SU-DHL-6 (cell line): ENCODE measurements at regions not wholly inside any gene's neighbourhood (a gene's known extent, or its start where the extent isn't known, plus 50 kb on each side); places are given as distances from the start of the nearest gene placed in this dataset.

Experiments used
- H2AFZ ChIP-seq: fragments of 200-600 bp; sonication (generic); 2 replicates; pipeline ENCODE4 v1.6.1; 2014; ENCODE audit warnings: low read depth, mild to moderate bottlenecking, moderate library complexity, mixed read lengths, antibody characterized with exemption, low read length; ENCODE audit not compliant: severe bottlenecking
- H3F3A ChIP-seq: fragments of 200-600 bp; shearing (Covaris generic); 2 replicates; pipeline ENCODE4 v1.6.0; 2016; ENCODE audit warnings: antibody characterized with exemption, mild to moderate bottlenecking; ENCODE audit not compliant: insufficient read depth
- H3K27ac ChIP-seq: fragments of 200-600 bp; sonication (generic); 2 replicates; pipeline ENCODE4 v1.5.1; 2016; ENCODE audit warnings: low read depth, mild to moderate bottlenecking, low read length, moderate library complexity, mixed read lengths
- H3K27me3 ChIP-seq: fragments of 200-600 bp; sonication (generic), shearing (Covaris generic); 2 replicates; pipeline ENCODE4 v1.6.0; 2014; ENCODE audit warnings: mild to moderate bottlenecking, low read length
- H3K36me3 ChIP-seq: fragments of 200-600 bp; sonication (generic); 2 replicates; pipeline ENCODE4 v1.6.1; 2014; ENCODE audit warnings: mild to moderate bottlenecking, low read length, mixed read lengths
- H3K4me2 ChIP-seq: fragments of 300-600, 200-600 bp; shearing (Covaris generic), sonication (generic); 2 replicates; pipeline ENCODE4 v1.6.0; 2014; ENCODE audit warnings: low read length, low read depth, mild to moderate bottlenecking; ENCODE audit not compliant: poor library complexity, severe bottlenecking
- H3K4me3 ChIP-seq: fragments of 200-600 bp; sonication (generic); 2 replicates; pipeline ENCODE4 v1.5.1; 2014; ENCODE audit warnings: antibody characterized with exemption, low read length, mild to moderate bottlenecking, mixed read lengths; ENCODE audit not compliant: insufficient read depth, poor library complexity, severe bottlenecking
- H3K79me2 ChIP-seq: fragments of 200-600 bp; sonication (generic); 2 replicates; pipeline ENCODE4 v1.6.1; 2014; ENCODE audit warnings: mild to moderate bottlenecking, low read length, moderate library complexity; ENCODE audit not compliant: insufficient read depth
- H3K9ac ChIP-seq: fragments of 200-600 bp; sonication (generic); 2 replicates; pipeline ENCODE4 v1.7.0; 2014; ENCODE audit warnings: mild to moderate bottlenecking, low read length
- H3K9me2 ChIP-seq: fragments of 200-600 bp; sonication (generic); replicated peaks from 2 replicates; pipeline ENCODE4 v1.6.1; 2014; ENCODE audit warnings: low read length; ENCODE audit not compliant: insufficient read depth
- H3K9me3 ChIP-seq: fragments of 200-600 bp; sonication (generic); 2 replicates; pipeline ENCODE4 v1.6.1; 2014; ENCODE audit warnings: low read length, mixed read lengths; ENCODE audit not compliant: insufficient read depth
- H4K20me1 ChIP-seq: fragments of 200-600 bp; sonication (generic); 2 replicates; pipeline ENCODE4 v1.6.1; 2014; ENCODE audit warnings: low read depth, mild to moderate bottlenecking, antibody characterized with exemption, low read length, moderate library complexity, mixed read lengths
- EZH2phosphoT487 ChIP-seq: fragments of 200-600 bp; sonication (generic), shearing (Covaris generic); conservative IDR thresholded peaks from 2 replicates; pipeline ENCODE4 v1.6.1; 2018; ENCODE audit warnings: mild to moderate bottlenecking, antibody characterized with exemption, low read length, moderate library complexity, mixed read lengths
- TF ChIP-seq, protein P1 (sequence below): fragments of 200-600 bp; sonication (generic); IDR thresholded peaks from one replicate; pipeline ENCODE4 v1.5.1; 2017; ENCODE audit warnings: antibody characterized with exemption, mild to moderate bottlenecking, low read length, moderate library complexity; ENCODE audit not compliant: insufficient read depth, poor library complexity, severe bottlenecking

DNA sequence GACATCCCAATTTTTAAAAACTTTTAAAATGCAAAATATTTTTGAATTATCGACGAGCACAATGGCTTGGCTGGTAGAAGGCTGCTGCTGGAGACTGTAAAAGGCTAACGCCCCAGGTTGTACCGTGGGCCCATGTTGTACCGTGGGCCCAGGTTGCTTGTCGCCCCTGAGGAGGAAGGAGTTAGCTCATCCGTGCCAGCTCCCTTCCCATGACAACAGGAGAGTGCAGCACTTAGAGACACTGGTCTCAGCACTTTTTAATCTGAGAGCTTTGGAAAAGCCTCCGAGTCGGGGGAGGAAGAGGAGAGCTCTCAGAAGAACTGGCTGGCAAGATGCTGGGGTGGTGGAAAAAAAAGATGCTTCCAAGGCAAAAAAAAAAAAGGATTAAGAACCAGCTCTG, 50.3 kb upstream of the CACNA1A start:
- H3F3A ChIP-seq, result no peaks in the 10 kb centered on the region
- H3K36me3 ChIP-seq, result no peaks in the 10 kb centered on the region
- H3K79me2 ChIP-seq, result no peaks in the 10 kb centered on the region
- no peaks in the 10 kb centered on the region; the same call in 1 of the 2 replicates for H3K27me3 ChIP-seq
- no peaks in the 10 kb centered on the region for H3K9me3 ChIP-seq
- no peaks in the 10 kb centered on the region for H3K9me2 ChIP-seq
- no peaks in the 10 kb centered on the region for H4K20me1 ChIP-seq
- TF ChIP-seq, protein P1, sequence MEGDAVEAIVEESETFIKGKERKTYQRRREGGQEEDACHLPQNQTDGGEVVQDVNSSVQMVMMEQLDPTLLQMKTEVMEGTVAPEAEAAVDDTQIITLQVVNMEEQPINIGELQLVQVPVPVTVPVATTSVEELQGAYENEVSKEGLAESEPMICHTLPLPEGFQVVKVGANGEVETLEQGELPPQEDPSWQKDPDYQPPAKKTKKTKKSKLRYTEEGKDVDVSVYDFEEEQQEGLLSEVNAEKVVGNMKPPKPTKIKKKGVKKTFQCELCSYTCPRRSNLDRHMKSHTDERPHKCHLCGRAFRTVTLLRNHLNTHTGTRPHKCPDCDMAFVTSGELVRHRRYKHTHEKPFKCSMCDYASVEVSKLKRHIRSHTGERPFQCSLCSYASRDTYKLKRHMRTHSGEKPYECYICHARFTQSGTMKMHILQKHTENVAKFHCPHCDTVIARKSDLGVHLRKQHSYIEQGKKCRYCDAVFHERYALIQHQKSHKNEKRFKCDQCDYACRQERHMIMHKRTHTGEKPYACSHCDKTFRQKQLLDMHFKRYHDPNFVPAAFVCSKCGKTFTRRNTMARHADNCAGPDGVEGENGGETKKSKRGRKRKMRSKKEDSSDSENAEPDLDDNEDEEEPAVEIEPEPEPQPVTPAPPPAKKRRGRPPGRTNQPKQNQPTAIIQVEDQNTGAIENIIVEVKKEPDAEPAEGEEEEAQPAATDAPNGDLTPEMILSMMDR, result no peak
- no peak for TF ChIP-seq EZH2phosphoT487
- no peak overlapping the region for H3K4me2 ChIP-seq
- no peak overlapping the region for H3K27ac ChIP-seq
- no peak overlapping the region for H3K4me3 ChIP-seq
- no peak overlapping the region for H2AFZ ChIP-seq
- H3K9ac ChIP-seq, result no peak overlapping the region
